GM19238 (cell line): ENCODE measurements at regions not wholly inside any gene's neighbourhood (a gene's known extent, or its start where the extent isn't known, plus 50 kb on each side); places are given as distances from the start of the nearest gene placed in this dataset.
"Not testable (repeated sequence)": the region's sequence is repeated elsewhere in the genome, so short reads cannot be mapped to it uniquely, and the experiment has no call there.

Source experiments
- DNase-seq: peaks from one replicate; pipeline ENCODE4 v3.0.0; 2011; ENCODE audit warnings: low spot score; ENCODE audit not compliant: insufficient read length

DNA sequence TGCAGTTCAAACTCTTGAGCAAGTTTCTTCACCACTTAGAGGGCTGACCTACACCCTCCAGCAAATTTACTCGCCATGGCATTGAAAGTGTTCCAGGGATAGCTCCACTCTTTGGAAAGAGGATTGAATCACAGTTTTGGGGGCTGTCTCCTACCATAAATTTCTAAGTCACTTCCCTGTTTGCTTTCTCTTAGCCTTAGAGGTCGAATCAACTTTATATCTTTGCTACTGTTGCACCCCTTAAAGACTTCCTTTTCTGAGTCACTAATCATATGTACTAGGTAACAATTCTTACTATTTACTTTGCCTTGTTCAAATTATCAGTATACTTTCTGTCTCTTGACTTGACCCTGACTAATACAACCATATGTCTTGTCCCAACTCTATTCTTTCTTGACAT, 1151.8 kb upstream of the ALCAM start:
- DNase-seq = no peak

DNA sequence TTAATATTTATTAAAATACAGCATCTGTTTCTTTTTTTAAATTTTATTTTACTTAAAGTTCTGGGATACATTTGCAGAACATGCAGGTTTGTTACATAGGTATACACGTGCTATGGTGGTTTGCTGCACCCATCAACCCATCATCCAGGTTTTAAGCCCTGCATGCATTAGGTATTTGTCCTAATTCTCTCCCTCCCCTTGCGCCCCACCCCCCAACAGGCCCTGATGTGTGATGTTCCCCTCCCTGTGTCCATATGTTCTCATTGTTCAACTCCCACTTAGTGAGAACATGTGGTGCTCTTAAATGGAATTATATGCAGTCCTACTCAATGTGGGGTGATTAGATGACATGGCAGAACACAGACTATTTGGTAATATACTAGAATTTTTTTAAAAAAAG, 1147.7 kb upstream of the ALCAM start:
- DNase-seq = not testable (repeated sequence)

DNA sequence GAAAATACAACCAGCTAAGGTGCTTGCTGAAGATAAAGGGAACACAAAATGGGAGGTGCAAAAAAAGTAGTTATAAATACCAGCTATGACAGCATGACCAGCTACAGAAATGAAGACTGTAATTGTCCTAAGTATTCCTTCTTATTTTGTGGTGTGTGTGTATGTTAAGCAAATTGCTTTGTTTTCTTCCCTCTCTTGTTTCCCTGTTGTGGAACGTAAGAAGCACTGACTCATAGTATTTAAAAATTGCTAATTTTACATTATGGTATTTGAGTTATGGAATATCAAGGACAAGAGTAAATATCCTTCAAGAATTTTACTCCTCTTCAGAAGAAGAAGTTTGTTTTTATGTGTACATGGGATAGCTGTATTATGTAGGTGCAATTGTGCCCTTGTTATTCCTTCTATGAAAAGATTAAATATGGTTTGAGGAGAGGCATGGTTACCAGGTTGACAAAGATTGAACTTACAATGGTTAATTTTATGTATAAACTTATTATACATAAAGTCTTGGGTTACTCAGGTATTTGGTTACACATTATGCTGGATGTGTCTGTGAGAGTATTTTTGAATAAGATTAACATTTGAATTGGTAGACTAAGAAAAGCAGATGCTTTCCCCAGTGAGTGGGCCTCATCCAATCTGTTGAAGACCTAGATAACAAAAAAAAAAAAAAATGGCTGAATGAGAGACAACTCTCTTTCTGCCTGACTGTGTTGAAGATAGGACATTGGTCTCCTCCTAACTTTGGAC, 1132.1 kb upstream of the ALCAM start:
- DNase-seq = no peak

DNA sequence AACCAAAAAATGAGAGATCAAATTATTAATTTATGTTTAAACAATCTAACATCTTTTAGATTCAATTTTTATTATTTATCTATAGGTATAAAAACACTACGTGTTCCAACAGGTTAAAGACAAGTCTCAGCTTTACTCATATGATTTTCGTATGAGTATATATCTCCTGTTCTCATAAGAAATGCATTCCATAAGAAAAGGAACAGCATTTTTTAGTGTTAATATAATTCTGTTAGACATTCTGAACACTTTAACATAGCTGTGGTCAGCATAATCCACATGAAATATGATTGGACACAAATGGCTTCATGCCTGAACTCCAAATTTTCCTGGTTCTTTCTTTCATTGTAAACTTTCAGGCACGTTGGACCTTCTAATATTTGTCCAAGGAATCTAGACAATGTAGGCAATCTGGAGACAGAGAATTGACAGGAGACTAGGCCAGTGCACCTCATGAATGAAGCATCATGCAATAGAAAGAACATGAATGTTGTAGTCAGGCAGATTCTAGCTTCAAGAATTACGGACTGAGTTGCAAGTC, 1122.0 kb upstream of the ALCAM start:
- no peak for DNase-seq

DNA sequence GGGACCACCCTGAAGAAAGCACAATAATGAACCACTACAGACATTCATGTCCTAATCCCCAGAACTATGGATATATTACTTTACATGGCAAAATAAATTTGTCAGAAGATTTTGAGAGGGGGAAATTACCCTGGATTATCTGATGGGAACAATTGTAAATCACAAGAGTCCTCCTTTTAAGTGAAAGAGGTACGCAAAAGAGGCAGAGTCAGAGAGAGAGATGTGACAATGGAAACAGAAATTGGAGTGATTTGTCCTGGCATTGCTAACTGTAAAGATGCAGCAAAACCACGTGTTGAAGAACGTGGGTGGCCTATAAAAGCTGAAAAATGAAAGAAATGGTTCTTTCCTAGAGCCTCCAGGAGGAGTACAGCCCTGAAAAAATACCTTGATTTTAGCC, 1121.4 kb upstream of the ALCAM start:
- DNase-seq = no peak

DNA sequence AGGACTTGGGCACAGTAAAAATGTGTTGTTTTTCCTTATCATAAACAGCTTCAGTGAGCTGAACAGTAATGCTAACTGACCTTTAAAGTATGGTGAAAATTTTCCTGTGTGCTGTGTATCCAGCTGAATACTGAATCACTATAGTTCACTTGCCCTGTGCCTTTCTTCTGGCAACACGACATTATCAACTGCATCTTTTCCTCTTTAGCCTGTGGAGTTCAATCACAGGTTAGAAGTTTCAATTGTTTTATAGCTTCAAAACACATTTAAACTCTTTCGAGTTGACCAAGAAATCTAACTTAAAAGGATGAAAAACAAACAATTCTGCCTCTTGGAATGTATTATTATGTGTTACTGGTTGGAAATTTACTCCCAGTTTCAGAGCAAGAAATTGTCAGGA, 1120.7 kb upstream of the ALCAM start:
- no peak for DNase-seq

DNA sequence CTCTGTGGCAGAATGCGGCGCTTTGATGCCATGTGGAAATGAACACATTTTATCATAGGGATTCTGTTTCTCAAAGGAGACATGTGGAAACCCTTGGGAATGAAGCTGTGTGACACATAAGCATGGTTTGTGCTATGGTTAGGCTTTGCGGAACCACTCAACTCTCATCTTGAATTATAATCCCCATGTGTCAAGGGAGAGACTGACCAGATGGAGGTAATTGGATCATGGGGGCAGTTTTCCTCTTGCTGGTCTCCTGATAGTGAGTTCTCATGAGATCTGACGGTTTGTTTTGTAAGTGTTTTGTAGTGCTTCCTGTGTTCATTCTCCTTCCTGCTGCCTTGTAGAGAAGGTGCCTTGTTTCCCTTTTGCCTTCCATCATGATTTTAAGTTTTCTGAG, 1109.2 kb upstream of the ALCAM start:
- no peak for DNase-seq

DNA sequence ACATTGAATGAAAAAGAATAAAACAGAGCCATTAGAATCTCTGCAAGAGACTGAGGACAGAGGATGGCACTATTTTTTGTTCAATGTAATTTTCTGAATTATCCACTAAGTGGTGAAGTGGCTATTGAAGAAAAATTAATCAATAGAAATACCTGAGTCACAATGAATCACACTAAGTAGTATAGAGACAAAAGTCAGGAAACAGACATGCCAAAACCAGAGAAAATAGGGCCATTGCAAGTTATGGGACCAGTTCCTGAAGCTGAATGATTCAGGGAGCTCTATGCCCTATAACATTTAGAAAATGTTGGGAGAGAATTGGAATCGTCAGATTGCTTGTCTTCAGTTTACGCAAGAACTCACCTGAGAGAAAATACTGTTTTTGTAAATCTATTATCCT, 1103.2 kb upstream of the ALCAM start:
- DNase-seq = no peak

DNA sequence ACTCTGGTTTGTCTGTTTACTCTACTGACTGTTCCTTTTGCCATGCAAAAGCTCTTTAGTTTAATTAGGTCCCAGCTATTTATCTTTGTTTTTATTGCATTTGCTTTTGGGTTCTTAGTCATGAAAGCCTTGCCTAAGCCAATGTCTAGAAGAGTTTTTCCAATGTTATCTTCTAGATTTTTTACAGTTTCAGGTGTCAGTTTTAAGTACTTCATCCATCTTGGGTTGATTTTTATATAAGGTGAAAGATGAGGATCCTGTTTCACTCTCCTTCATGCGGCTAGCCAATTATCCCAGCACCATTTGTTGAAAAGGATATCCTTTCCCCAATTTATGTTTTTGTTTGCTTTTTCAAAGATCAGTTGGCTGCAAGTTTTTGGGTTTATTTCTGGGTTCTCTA, 1100.5 kb upstream of the ALCAM start:
- DNase-seq = not testable (repeated sequence)

DNA sequence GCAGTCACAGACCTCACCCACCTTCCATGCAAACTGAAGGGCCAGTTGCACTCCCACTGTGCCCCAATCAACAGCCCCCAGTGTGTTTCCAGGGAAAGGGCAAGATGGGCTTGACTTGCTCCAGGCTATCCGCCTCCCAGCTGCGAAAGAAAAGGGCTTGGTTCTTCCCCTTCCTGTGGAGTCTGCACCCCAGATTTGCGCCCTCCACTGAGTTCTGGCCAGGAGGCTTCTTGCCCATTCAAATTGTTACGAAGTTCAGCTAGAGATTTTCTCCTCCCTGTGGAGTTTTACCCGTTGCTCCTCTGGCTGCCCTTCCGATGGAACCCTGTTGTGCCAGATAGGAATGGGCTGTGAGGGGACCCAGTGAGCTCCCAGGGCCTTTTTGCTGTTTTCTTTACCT, 1096.9 kb upstream of the ALCAM start:
- DNase-seq = no peak

DNA sequence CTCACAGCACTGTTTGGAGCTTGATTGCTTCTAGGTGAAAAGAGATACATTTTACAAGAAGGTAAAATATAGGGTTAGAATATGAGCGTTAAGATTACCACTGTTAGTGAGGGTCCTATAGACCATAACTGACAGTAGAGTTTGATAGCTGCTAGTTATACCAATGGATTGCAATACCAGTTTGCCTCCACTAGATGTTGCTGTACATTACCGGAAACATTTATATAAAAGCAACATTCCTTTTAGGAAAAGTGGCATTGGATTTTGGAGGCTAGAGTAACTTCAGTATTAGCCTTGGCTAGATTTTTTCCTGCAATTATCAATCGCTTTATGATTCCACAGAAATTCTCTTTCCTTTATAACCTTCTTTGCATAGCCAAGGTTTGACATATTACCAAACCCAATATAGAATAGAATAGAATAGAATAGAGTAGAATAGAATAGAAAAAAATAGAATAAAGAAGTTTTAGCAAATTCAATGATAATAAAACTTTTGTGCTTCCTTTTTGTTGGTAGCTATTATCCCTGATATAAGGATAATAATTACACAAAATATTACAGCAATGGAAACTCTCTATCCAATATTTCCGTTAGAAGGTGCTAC, 1093.6 kb upstream of the ALCAM start:
- no peak for DNase-seq

DNA sequence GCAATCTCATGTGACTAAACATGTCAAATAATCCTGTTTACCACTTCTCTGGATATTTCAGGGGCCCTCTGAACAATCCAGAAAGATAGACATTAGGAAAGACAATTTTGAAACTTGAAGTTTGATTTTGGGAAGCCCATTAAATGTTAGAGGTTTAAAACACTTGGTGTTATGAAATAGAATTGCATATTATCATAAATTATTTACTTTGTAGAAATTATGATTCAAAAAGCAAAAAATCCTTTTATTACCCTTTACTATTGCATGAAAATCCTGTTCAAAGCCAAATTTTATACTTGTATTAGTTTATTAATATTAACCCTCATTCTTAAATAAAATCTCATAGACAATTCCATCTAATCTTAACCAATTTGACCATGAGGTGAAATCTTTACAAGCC, 1091.5 kb upstream of the ALCAM start:
- DNase-seq = no peak

DNA sequence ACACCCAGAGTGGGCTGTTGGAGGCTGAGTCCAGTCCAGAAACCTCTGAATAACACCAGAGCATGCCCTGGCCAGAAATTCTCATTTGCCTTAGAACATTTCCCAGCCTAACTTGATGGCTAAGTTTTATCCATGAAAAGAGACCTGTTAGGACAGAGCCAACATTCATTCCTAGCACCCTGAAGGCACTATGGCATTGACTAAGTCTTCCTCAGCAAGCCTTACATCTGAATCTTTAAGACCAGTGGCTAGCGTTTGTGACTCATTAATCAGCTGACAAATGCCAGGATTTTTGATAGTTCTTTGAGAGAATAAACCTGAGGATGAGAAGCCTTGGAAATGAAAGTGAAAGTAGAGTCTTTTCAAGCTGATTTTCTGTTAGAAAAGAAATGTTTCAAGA, 1087.1 kb upstream of the ALCAM start:
- DNase-seq = no peak

DNA sequence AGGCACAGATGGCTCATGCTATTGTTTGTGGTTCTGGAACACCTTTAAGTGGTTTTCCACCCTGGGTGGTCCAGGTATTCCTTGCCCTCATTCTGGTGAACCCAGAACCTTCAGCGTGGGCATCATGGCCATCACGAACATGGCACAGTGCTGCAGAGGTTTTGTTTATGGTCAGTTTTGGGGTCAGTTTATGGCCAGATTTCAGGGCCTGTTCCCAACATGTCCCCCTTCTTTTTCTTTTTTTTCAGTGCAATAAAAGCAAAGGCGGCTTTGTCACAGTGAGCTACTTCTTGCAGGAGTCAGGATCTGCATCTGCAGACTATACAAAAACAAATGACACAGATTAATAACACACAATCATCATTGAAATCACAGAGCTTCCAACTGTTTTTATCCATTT, 1085.0 kb upstream of the ALCAM start:
- no peak for DNase-seq

DNA sequence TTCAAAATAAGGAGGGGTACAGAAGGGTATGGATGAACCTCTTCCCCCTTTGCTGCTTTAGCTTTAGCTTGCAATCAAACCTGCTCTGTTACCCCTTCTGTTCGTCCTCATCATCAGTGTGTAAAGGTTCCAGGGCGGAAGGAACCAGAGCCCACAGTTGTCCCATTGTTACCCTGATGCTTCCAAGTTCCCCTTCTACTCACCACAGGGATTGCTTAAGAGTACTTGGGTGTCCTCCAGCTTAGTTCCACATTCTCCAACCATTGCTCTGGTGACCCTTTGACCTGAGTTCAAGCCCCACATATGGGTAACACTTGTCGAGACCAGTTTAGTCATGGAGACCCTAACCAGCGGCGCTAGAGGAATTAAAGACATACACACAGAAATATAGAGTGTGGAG, 1080.1 kb upstream of the ALCAM start:
- no peak for DNase-seq

DNA sequence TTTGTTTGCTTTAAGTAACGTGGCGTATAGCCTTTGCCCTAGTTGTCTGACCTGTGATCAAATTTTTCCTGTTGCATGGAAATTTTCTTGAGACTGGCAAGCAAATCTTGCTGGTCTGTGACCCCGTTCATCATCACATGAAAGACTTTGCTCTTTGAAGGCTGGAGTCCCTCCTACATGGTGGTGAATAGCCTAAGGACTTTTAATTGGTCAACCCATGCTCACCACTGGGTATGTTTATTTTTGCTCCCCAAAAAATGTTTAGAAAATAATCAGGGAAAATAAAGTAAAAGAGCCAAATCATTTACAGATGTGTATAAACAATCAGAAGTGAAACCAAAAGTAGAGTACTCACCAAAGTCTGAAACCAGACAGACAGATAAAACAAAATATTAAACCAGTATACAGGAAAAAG, 1075.3 kb upstream of the ALCAM start:
- DNase-seq = no peak

DNA sequence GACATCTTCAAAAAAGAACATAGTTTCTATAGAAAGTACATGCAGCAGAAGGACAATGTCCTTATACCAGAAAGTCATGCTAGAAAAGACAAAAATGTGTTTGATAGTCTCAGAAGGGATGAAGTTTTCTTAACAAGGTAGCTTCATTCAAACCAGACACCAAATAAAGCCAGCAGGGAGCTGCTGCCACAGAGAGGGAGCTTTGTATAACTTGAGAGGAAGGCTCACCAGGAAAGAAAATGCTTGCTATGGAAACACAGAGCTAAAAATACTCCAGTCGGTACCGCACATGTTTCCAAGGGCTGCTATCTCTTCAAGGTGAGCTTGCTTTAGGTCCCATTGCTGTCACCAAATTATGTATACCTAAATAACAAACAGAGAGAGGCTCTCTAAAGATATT, 1074.8 kb upstream of the ALCAM start:
- no peak for DNase-seq

DNA sequence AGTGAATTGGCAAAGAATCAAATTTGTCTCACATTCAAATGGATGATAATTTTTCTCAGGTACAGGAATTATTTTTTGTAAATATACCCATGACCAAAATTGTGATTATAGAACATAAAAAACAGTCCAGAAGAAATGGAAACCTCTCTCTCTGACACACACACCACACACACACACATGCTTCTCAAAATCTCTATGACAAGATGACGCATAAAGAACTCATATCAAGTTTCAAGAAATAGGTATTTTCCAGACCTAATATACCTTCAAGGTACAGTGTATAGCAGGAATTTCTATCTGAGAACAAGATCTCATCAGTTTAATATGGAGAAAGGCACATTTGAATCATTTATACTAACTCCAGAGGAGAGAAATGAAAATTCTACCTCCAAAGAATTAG, 1069.1 kb upstream of the ALCAM start:
- DNase-seq = no peak

DNA sequence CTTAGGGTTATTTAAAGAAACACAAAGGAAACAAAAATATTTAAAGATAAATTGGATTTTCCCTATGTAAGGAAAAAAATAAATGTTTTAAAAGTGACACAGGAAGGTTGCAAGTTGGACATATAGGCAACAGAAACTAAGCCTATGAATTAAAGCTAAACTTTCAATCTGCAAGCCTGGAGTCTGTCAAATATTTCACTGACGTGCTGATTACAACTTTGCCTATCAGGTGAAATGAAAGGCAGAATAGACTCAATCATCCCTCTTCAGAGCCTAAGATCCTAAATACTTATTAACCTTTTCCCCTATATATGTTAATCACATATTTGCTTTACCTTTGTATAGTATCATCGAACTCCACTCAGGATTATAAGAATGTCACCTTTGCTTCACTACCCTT, 1068.0 kb upstream of the ALCAM start:
- no peak for DNase-seq

DNA sequence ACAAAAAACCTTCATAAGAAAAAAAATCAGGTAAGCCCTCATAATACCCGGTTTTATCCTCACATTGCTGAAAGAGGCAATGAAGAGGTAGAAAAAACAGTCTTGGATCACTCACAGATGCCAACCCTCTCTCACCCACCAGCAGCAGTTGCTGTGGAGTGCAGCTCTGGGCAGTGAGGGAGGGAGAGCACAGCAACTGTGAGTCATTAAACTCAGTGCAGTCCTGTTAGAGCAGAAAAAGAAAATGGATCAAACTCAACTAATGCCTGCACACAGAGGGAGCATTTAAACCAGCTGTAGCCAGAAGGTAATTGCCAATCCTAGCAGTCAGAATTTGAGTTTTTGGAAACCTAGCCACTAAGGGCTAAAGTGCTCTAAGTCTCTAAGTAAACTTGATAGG, 1050.6 kb upstream of the ALCAM start:
- DNase-seq = no peak

DNA sequence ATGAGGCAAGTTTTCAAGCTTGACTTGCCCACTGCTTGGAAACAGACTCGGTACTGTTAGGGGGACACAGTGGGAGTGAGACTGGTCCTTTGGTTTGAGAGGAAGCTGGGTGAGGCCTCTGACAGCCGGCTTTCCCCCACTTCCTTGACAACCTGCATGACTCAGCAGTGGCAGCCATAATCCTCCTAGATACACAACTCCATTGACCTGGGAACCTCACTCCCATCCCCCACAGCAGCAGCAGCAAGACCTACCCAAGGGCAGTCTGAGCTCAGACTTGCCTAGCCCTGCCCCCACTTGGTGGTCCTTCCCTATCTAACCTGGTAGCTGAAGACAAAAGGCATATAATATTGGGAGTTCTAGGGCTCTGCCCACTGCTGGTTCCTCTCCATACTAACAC, 1043.5 kb upstream of the ALCAM start:
- no peak for DNase-seq

DNA sequence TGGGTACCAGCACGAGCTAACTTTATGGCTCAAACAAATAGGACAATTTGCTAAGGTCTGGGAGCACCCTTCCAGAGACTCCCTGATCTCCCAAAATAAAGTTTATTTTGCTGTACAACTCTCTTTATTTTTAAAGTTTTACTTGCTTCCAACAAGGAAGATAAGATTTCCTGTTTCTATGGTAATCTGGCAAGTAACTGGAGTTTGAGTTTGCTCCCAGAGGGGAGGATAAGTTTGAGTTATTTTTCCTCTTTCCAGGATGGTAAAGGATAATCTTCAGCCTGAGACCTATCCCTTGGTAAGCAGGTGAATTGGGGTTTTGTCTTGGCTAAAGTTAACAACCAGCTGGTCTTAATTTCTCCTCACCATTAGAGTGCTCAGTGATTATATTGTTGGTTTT, 1019.4 kb upstream of the ALCAM start:
- no peak for DNase-seq

DNA sequence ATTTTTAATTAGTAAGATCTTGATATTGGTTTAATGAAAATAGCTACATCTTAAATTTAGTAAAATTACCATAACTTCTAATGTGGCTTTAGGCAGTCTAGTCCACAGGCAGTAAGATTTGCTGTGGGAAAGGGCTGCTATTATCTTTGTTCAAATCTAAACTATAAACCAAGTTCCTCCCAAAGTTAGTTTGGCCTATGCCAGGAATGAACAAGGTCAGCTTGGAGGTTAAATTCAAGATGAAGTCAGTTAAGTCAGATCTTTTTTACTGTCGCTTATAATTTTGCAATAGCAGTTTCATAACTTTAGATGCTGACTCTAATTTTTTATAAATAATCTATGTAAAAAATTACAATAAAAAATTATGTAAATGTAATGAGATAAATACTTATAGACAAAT, 1016.9 kb upstream of the ALCAM start:
- DNase-seq = no peak
